Tibial nerve (tissue), 4 donors: ENCODE measurements at regions not wholly inside any gene's neighbourhood (a gene's known extent, or its start where the extent isn't known, plus 50 kb on each side); places are given as distances from the start of the nearest gene placed in this dataset.

Source experiments
- EP300 ChIP-seq, 2 donors: sonication (generic); formaldehyde crosslinking; IDR thresholded peaks; one replicate each; pipeline ENCODE4 v1.6.1; 2017; ENCODE audit warnings: antibody characterized with exemption in 2 of 2, mild to moderate bottlenecking in 1 of 2
- POLR2A ChIP-seq, 2 donors: fragments of 450-650 bp; IDR thresholded peaks; one replicate each; pipeline ENCODE4 v1.6.1; 2017; ENCODE audit warnings: antibody characterized with exemption in 2 of 2, mild to moderate bottlenecking in 2 of 2, moderate library complexity in 2 of 2
- TF ChIP-seq, protein P1 (sequence below), 5 experiments: fragments of 200-600 bp in 3 of 5; fragments of 450-650 bp in 2 of 5; sonication (generic) in 3 of 5; IDR thresholded peaks; one replicate each; pipeline ENCODE4 v1.5.1; 2016 to 2019; ENCODE audit warnings: antibody characterized with exemption in 5 of 5, mild to moderate bottlenecking in 3 of 5, moderate library complexity in 2 of 5

DNA sequence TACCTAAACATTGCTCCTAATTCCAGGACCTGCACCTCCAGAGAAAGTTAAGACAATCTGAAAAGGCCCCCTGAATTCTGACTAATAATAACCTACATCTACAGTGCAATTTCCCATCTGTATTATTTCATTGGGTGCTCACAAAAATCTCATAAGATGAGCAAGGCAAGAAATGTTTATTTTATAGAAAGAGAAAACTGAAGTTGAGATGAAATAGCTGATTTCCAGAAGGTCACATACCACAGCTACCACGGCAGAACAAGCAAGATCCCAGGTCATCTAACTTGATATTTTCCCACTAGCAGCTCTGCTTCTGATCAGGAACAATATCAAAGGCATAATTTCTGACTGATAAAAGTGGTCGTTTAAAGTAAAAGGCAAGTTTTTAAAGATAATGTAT lies 105.8 kb upstream of the COL5A2 start:
- TF ChIP-seq, protein P1, sequence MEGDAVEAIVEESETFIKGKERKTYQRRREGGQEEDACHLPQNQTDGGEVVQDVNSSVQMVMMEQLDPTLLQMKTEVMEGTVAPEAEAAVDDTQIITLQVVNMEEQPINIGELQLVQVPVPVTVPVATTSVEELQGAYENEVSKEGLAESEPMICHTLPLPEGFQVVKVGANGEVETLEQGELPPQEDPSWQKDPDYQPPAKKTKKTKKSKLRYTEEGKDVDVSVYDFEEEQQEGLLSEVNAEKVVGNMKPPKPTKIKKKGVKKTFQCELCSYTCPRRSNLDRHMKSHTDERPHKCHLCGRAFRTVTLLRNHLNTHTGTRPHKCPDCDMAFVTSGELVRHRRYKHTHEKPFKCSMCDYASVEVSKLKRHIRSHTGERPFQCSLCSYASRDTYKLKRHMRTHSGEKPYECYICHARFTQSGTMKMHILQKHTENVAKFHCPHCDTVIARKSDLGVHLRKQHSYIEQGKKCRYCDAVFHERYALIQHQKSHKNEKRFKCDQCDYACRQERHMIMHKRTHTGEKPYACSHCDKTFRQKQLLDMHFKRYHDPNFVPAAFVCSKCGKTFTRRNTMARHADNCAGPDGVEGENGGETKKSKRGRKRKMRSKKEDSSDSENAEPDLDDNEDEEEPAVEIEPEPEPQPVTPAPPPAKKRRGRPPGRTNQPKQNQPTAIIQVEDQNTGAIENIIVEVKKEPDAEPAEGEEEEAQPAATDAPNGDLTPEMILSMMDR (IDR thresholded peaks at IDR 0.05), result no peak
- TF ChIP-seq EP300 (IDR thresholded peaks at IDR 0.05) (no peak), POLR2A (IDR thresholded peaks at IDR 0.05) (no peak)
